ENCODE measurements at regions not wholly inside any gene's neighbourhood (a gene's known extent, or its start where the extent isn't known, plus 50 kb on each side); places are given as distances from the start of the nearest gene placed in this dataset.

DNA sequence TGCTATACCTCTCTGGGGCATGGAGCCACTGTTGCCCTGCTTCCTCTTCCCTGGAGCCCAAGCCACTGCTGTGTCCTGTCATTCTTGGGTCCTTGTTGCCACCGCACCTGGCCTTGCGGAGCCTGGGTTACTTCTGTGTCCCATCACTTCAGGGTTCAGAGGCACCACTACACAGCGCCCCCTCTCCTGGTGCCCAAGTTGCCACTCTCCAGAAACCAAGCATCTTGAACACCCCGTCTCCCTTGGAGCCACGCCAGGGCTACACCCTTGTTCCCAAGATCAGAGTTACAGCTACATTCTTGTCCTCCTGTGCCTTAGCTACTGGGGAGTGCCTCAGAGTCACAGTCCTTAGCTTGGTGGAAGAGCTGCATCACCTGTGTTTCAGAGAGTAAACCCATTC lies 147.2 kb upstream of the CD180 start:
- intact Hi-C loops (cut with micrococcal nuclease; ENCODE audit: unreplicated experiment): no loop called here
- ChIA-PET CTCF (no interaction called here), SMC1A (ENCODE audit: uncharacterized antibody, unreplicated experiment) (no interaction called here), RAD21 (ENCODE audit: unreplicated experiment) (no interaction called here), POLR2A (no interaction called here)
- no peak for FAIRE-seq
- no peak for ATAC-seq
- BruUV-seq (replicated peaks): no TSS peak
- Histone ChIP-seq H3K4me3 (no peak overlapping the region), H3K4me1 (ENCODE audit: control insufficient read depth, insufficient read depth, low read length) (no peaks in the 10 kb centered on the region), H3K36me3 (ENCODE audit: control insufficient read depth in 2 of 2, insufficient read depth in 2 of 2, low read length in 1 of 2) (no peaks in the 10 kb centered on the region), H2AFZ (ENCODE audit: control insufficient read depth, low read depth, low read length) (no peak overlapping the region), H3K27ac (ENCODE audit: control insufficient read depth, insufficient read depth) (no peak overlapping the region), H4K20me1 (ENCODE audit: control insufficient read depth, insufficient read depth) (no peaks in the 10 kb centered on the region), H3K4me2 (ENCODE audit: control insufficient read depth, insufficient read depth) (no peak overlapping the region), H3K79me2 (ENCODE audit: control insufficient read depth, insufficient read depth, low read length) (no peaks in the 10 kb centered on the region), H3K9me3 (replicated peaks; ENCODE audit: control insufficient read depth, insufficient read depth, low read length) (no peaks in the 10 kb centered on the region; the same call in 2 of the 3 replicates), H3K9ac (ENCODE audit: control insufficient read depth, insufficient read depth, low read length) (no peak overlapping the region), H3K27me3 (replicated peaks in 1 of 2; ENCODE audit: control insufficient read depth in 2 of 2, insufficient read depth in 2 of 2, low read length in 1 of 2) (no peaks in the 10 kb centered on the region)
- in situ Hi-C loops (cut with MboI): no loop called here
- no peak for DNase-seq (ENCODE audit: low read depth, low spot score)
- no peak for TF ChIP-seq NFYB (IDR thresholded peaks at IDR 0.05; ENCODE audit: insufficient read depth, low read depth, low read length)
- TF ChIP-seq, protein P1, sequence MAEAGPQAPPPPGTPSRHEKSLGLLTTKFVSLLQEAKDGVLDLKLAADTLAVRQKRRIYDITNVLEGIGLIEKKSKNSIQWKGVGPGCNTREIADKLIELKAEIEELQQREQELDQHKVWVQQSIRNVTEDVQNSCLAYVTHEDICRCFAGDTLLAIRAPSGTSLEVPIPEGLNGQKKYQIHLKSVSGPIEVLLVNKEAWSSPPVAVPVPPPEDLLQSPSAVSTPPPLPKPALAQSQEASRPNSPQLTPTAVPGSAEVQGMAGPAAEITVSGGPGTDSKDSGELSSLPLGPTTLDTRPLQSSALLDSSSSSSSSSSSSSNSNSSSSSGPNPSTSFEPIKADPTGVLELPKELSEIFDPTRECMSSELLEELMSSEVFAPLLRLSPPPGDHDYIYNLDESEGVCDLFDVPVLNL (IDR thresholded peaks at IDR 0.05; ENCODE audit: low read depth, low read length): no peak
- no peak for TF ChIP-seq HDAC6 (IDR thresholded peaks at IDR 0.05; ENCODE audit: unreplicated experiment)
- TF ChIP-seq BHLHE40 (IDR thresholded peaks at IDR 0.05; ENCODE audit: borderline replicate concordance in 1 of 2, low read depth in 2 of 2, low read length in 1 of 2): no peak
- no peak for TF ChIP-seq PAX8 (IDR thresholded peaks at IDR 0.05)
- WGBS (ENCODE audit: insufficient coverage, insufficient replicate concordance, low lambda C conversion rate, missing lambda C conversion rate): 17% methylated on average over 5 of the region's 5 CpGs

DNA sequence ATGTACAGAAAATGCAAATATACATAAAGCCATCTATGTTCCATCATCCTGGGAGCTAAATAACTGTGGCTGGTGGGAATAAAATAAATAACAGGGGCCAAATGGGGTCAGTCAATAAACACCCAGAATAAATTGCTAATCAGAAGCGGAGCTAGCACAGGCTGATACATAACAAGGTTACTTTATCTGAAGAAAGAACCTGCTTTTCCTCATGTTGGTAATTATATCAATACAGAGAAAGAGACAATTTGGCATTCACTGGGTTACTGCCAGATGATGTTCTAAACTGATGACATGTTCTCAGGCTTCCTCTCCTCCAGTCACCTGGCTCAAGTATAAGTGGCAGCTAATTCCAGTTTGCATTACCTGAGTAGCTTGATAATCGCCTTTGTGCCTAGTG lies 144.9 kb upstream of the CD180 start:
- H3K4me1 ChIP-seq (ENCODE audit: control insufficient read depth, insufficient read depth, low read length): no peaks in the 10 kb centered on the region
- H3K79me2 ChIP-seq (ENCODE audit: control insufficient read depth, insufficient read depth, low read length): no peaks in the 10 kb centered on the region
- H3K36me3 ChIP-seq (ENCODE audit: control insufficient read depth in 2 of 2, insufficient read depth in 2 of 2, low read length in 1 of 2): no peaks in the 10 kb centered on the region
- ChIA-PET SMC1A (ENCODE audit: uncharacterized antibody, unreplicated experiment) (interaction anchor here (1.0 kb wide), 1 partner anchor 12 kb away, joined by 3 read pairs; no protein-coding TSS in a partner anchor), POLR2A (no interaction called here), RAD21 (ENCODE audit: unreplicated experiment) (no interaction called here), CTCF (no interaction called here)
- H3K4me3 ChIP-seq: no peak overlapping the region
- H3K4me2 ChIP-seq (ENCODE audit: control insufficient read depth, insufficient read depth): no peak overlapping the region
- no TSS peak for BruUV-seq (replicated peaks)
- H3K9ac ChIP-seq (ENCODE audit: control insufficient read depth, insufficient read depth, low read length): no peak overlapping the region
- TF ChIP-seq ZNF207 (IDR thresholded peaks at IDR 0.05; ENCODE audit: borderline replicate concordance) (no peak), ZNF384 (IDR thresholded peaks at IDR 0.05; ENCODE audit: borderline replicate concordance, low read depth, low read length) (no peak), TBL1XR1 (IDR thresholded peaks at IDR 0.05; ENCODE audit: low read depth, low read length) (no peak), PML (IDR thresholded peaks at IDR 0.05; ENCODE audit: low read length) (no peak), NBN (IDR thresholded peaks at IDR 0.05) (no peak), EED (IDR thresholded peaks at IDR 0.05; ENCODE audit: low read depth) (no peak), NFIC (IDR thresholded peaks at IDR 0.05; ENCODE audit: low read depth, low read length) (no peak)
- intact Hi-C loops (cut with micrococcal nuclease; ENCODE audit: unreplicated experiment): no loop called here
- H4K20me1 ChIP-seq (ENCODE audit: control insufficient read depth, insufficient read depth): no peaks in the 10 kb centered on the region
- no peaks in the 10 kb centered on the region; the same call in 2 of the 3 replicates for H3K9me3 ChIP-seq (replicated peaks; ENCODE audit: control insufficient read depth, insufficient read depth, low read length)
- in situ Hi-C loops (cut with MboI): no loop called here
- H3K27me3 ChIP-seq (replicated peaks in 1 of 2; ENCODE audit: control insufficient read depth in 2 of 2, insufficient read depth in 2 of 2, low read length in 1 of 2): no peaks in the 10 kb centered on the region
- 15% methylated on average over 2 of the region's 2 CpGs for WGBS (ENCODE audit: insufficient coverage, insufficient replicate concordance, low lambda C conversion rate, missing lambda C conversion rate)
- DNase-seq (ENCODE audit: low read depth, low spot score) (no peak), ATAC-seq (no peak), FAIRE-seq (no peak)
- no peak overlapping the region for H2AFZ ChIP-seq (ENCODE audit: control insufficient read depth, low read depth, low read length)
- H3K27ac ChIP-seq (ENCODE audit: control insufficient read depth, insufficient read depth): no peak overlapping the region
